ENCODE measurements at regions not wholly inside any gene's neighbourhood (a gene's known extent, or its start where the extent isn't known, plus 50 kb on each side); places are given as distances from the start of the nearest gene placed in this dataset.

GRCh38 chr10:10800961-10801360, 216.7 kb upstream of the CELF2 start:
- DNase-seq (ENCODE audit: low read depth in 2 of 2): no peak

GRCh38 chr10:10803278-10803677, 214.4 kb upstream of the CELF2 start:
- DNase-seq (ENCODE audit: low read depth in 2 of 2): no peak

- DNase-seq (ENCODE audit: low read depth in 2 of 2): no peak
Measured at GRCh38 chr10:10804061-10804460, 213.6 kb upstream of the CELF2 start.

- DNase-seq (ENCODE audit: low read depth in 2 of 2): no peak
Measured at GRCh38 chr10:10804998-10805740, 212.5 kb upstream of the CELF2 start.

GRCh38 chr10:10807106-10807505, 210.6 kb upstream of the CELF2 start:
- DNase-seq (ENCODE audit: low read depth in 2 of 2): no peak

GRCh38 chr10:10811562-10811961, 206.1 kb upstream of the CELF2 start:
- DNase-seq (ENCODE audit: low read depth in 2 of 2): no peak

GRCh38 chr10:10813656-10814055, 204.0 kb upstream of the CELF2 start:
- no peak for DNase-seq (ENCODE audit: low read depth in 2 of 2)

- DNase-seq (ENCODE audit: low read depth in 2 of 2): no peak
Measured at GRCh38 chr10:10814069-10814468, 203.6 kb upstream of the CELF2 start.

- DNase-seq (ENCODE audit: low read depth in 2 of 2): no peak
Measured at GRCh38 chr10:10816447-10816846, 201.2 kb upstream of the CELF2 start.

- no peak for DNase-seq (ENCODE audit: low read depth in 2 of 2)
Measured at GRCh38 chr10:10817609-10818008, 200.1 kb upstream of the CELF2 start.

GRCh38 chr10:10818082-10818481, 199.6 kb upstream of the CELF2 start:
- DNase-seq (ENCODE audit: low read depth in 2 of 2): no peak

- no peak for DNase-seq (ENCODE audit: low read depth in 2 of 2)
Measured at GRCh38 chr10:10819206-10819856, 198.3 kb upstream of the CELF2 start.

- no peak for DNase-seq (ENCODE audit: low read depth in 2 of 2)
Measured at GRCh38 chr10:10821926-10822325, 195.7 kb upstream of the CELF2 start.

GRCh38 chr10:10824591-10825148, 193.0 kb upstream of the CELF2 start:
- no peak for DNase-seq (ENCODE audit: low read depth in 2 of 2)

GRCh38 chr10:10826125-10826524, 191.5 kb upstream of the CELF2 start:
- no peak for DNase-seq (ENCODE audit: low read depth in 2 of 2)

- DNase-seq (ENCODE audit: low read depth in 2 of 2): no peak
Measured at GRCh38 chr10:10828623-10829022, 189.0 kb upstream of the CELF2 start.

- DNase-seq (ENCODE audit: low read depth in 2 of 2): no peak
Measured at GRCh38 chr10:10829576-10829975, 188.1 kb upstream of the CELF2 start.

- DNase-seq (ENCODE audit: low read depth in 2 of 2): no peak
Measured at GRCh38 chr10:10830293-10830986, 187.2 kb upstream of the CELF2 start.

GRCh38 chr10:10831085-10831484, 186.6 kb upstream of the CELF2 start:
- no peak for DNase-seq (ENCODE audit: low read depth in 2 of 2)

- DNase-seq (ENCODE audit: low read depth in 2 of 2): no peak
Measured at GRCh38 chr10:10833955-10834354, 183.7 kb upstream of the CELF2 start.

- no peak for DNase-seq (ENCODE audit: low read depth in 2 of 2)
Measured at GRCh38 chr10:10844251-10844650, 173.4 kb upstream of the CELF2 start.

GRCh38 chr10:10845185-10845584, 172.5 kb upstream of the CELF2 start:
- no peak for DNase-seq (ENCODE audit: low read depth in 2 of 2)

All from stimulated activated CD4-positive, alpha-beta T cell treated with anti-CD3 and anti-CD28 coated beads, Interleukin-12 subunit alpha, Interleukin-12 subunit beta, amount 100 ng/mL, for 24 hours (primary cell).